Endothelial cell of umbilical vein (primary cell): ENCODE measurements at regions not wholly inside any gene's neighbourhood (a gene's known extent, or its start where the extent isn't known, plus 50 kb on each side); places are given as distances from the start of the nearest gene placed in this dataset.

Experiments used
- BruUV-seq: library from RNA; stranded (reverse); fragments of 400-500 nt; replicated peaks from 2 replicates; lab custom pipeline; 2021; lab: Mats Ljungman, UMichigan
- CTCF ChIA-PET: fragments of 300-600, 350-600 bp; sonication (Branson Sonifier 250); formaldehyde crosslinking; loops from one replicate; lab custom pipeline; 2021; ENCODE audit warnings: antibody characterized with exemption, inconsistent platforms; lab: Charles Lee
- POLR2A ChIA-PET: fragments of 300-600, 350-600 bp; sonication (Branson Sonifier 250); formaldehyde crosslinking; loops from one replicate; lab custom pipeline; 2021; ENCODE audit warnings: antibody characterized with exemption, inconsistent platforms; lab: Charles Lee
- DNase-seq: peaks from one replicate; pipeline ENCODE4 v3.0.0-alpha.2; 2011; ENCODE audit warnings: low read depth, low spot score
- FAIRE-seq: peaks from 2 replicates; lab custom pipeline; 2011; peaks lifted over from hg19 to GRCh38; lab: Jason Lieb, UNC
- H2AFZ ChIP-seq: 2 replicates; pipeline ENCODE4 v1.6.0; 2012; ENCODE audit warnings: low read depth, low read length, control low read depth, inconsistent platforms
- H3K27ac ChIP-seq: 2 replicates; pipeline ENCODE4 v1.5.1; 2011; ENCODE audit warnings: low read depth, mild to moderate bottlenecking, control low read depth, low read length, moderate library complexity; ENCODE audit not compliant: insufficient read depth
- H3K27me3 ChIP-seq, 2 experiments: 2 replicates each; pipeline versions ENCODE4 v1.6.0 to v1.6.1; 2011; ENCODE audit warnings: low read length in 2 of 2, mixed read lengths in 1 of 2; ENCODE audit not compliant: control insufficient read depth in 2 of 2, insufficient read depth in 2 of 2
- H3K36me3 ChIP-seq, 2 experiments: 2 replicates in 1 of 2; 3 replicates in 1 of 2; pipeline ENCODE4 v1.5.1; 2011; ENCODE audit warnings: low read length in 2 of 2, mild to moderate bottlenecking in 1 of 2, moderate library complexity in 1 of 2; ENCODE audit not compliant: control insufficient read depth in 2 of 2, insufficient read depth in 2 of 2; ENCODE audit errors: extremely low read depth in 1 of 2
- H3K4me1 ChIP-seq: 3 replicates; pipeline ENCODE4 v1.5.1; 2011; ENCODE audit warnings: mild to moderate bottlenecking, low read length; ENCODE audit not compliant: control insufficient read depth, insufficient read depth; ENCODE audit errors: extremely low read depth
- H3K4me2 ChIP-seq: 2 replicates; pipeline ENCODE4 v1.6.1; 2011; ENCODE audit warnings: low read length, control low read depth, mixed read lengths; ENCODE audit not compliant: insufficient read depth
- H3K4me3 ChIP-seq, 3 experiments: fragments of 200-600 bp in 1 of 3; sonication (generic), shearing (Covaris generic) in 1 of 3; replicated peaks in 1 of 3; 2 replicates each; pipeline ENCODE4 v1.5.1; 2011 to 2016; ENCODE audit warnings: control low read depth in 3 of 3, low read length in 3 of 3, mild to moderate bottlenecking in 2 of 3, inconsistent platforms in 1 of 3, low read depth in 1 of 3, moderate library complexity in 1 of 3; ENCODE audit not compliant: insufficient read depth in 1 of 3
- H3K79me2 ChIP-seq: 2 replicates; pipeline ENCODE4 v1.6.0; 2012; ENCODE audit warnings: low read length, inconsistent platforms; ENCODE audit not compliant: control insufficient read depth, insufficient read depth
- H3K9ac ChIP-seq: replicated peaks from 2 replicates; pipeline ENCODE3; 2011; ENCODE audit warnings: low read length, control low read depth; ENCODE audit not compliant: insufficient read depth; ENCODE audit errors: extremely low read depth
- H3K9me1 ChIP-seq: replicated peaks from 3 replicates; pipeline ENCODE4 v1.6.0; 2011; ENCODE audit warnings: mild to moderate bottlenecking, low read length; ENCODE audit not compliant: control insufficient read depth, insufficient read depth; ENCODE audit errors: extremely low read depth
- H3K9me3 ChIP-seq: replicated peaks from 2 replicates; pipeline ENCODE4 v1.5.1; 2012; ENCODE audit warnings: low read length, inconsistent platforms; ENCODE audit not compliant: control insufficient read depth, insufficient read depth
- H4K20me1 ChIP-seq: replicated peaks from 2 replicates; pipeline ENCODE3; 2011; ENCODE audit warnings: mild to moderate bottlenecking, low read length; ENCODE audit not compliant: control insufficient read depth, insufficient read depth; ENCODE audit errors: extremely low read depth
- EZH2 ChIP-seq: IDR thresholded peaks from 2 replicates; pipeline ENCODE4 v1.6.1; 2012; ENCODE audit warnings: borderline replicate concordance, low read depth, mild to moderate bottlenecking, moderate library complexity, low read length, inconsistent platforms; ENCODE audit not compliant: severe bottlenecking
- FOS ChIP-seq: IDR thresholded peaks from 2 replicates; pipeline ENCODE4 v1.6.1; 2011; ENCODE audit warnings: mild to moderate bottlenecking, low read length, moderate library complexity, borderline replicate concordance; ENCODE audit not compliant: insufficient read depth
- GATA2 ChIP-seq: IDR thresholded peaks from 2 replicates; pipeline ENCODE4 v1.7.0; 2011; ENCODE audit warnings: low read depth, mild to moderate bottlenecking, moderate library complexity, mixed read lengths, low read length; ENCODE audit not compliant: insufficient read length, insufficient read depth
- JUN ChIP-seq: IDR thresholded peaks from 2 replicates; pipeline ENCODE4 v1.6.1; 2011; ENCODE audit warnings: borderline replicate concordance, low read depth; ENCODE audit not compliant: insufficient read length, insufficient read depth
- MYC ChIP-seq: IDR thresholded peaks from one replicate; pipeline ENCODE4 v1.6.1; 2011; ENCODE audit warnings: mild to moderate bottlenecking, low read depth, low read length
- POLR2A ChIP-seq: IDR thresholded peaks from 2 replicates; pipeline ENCODE4 v1.6.1; 2012; ENCODE audit warnings: low read depth, mild to moderate bottlenecking, control low read depth, low read length
- POLR2AphosphoS5 ChIP-seq: IDR thresholded peaks from 2 replicates; pipeline ENCODE4 v1.6.1; 2012; ENCODE audit warnings: low read depth, mild to moderate bottlenecking, control low read depth, low read length, moderate library complexity; ENCODE audit not compliant: insufficient read depth
- dilution Hi-C: fragments of 300-500 bp; cut with MboI; formaldehyde crosslinking; loops from one replicate; pipeline ENCODE4 v1.15.0; 2019; ENCODE audit warnings: low sequenced_read_pairs; ENCODE audit not compliant: extremely low pct_ligation_motif_present
- intact Hi-C: fragments of 100-400 bp; cut with micrococcal nuclease; formaldehyde crosslinking; loops from one replicate; pipeline ENCODE4 v1.10.0; 2022
- TF ChIP-seq, protein P1 (sequence below), 2 donors: IDR thresholded peaks; 1 replicate in 1 of 2; 2 replicates in 1 of 2; pipeline ENCODE4 v1.5.1; 2011; ENCODE audit warnings: low read length in 2 of 2, mild to moderate bottlenecking in 2 of 2, moderate library complexity in 2 of 2, control low read depth in 1 of 2, inconsistent platforms in 1 of 2, low read depth in 1 of 2; ENCODE audit not compliant: insufficient read depth in 1 of 2; ENCODE audit errors: extremely low read depth in 1 of 2
- TF ChIP-seq, protein P2 (sequence below): IDR thresholded peaks from 2 replicates; pipeline ENCODE4 v1.6.1; 2011; ENCODE audit not compliant: insufficient read depth, insufficient read length

DNA sequence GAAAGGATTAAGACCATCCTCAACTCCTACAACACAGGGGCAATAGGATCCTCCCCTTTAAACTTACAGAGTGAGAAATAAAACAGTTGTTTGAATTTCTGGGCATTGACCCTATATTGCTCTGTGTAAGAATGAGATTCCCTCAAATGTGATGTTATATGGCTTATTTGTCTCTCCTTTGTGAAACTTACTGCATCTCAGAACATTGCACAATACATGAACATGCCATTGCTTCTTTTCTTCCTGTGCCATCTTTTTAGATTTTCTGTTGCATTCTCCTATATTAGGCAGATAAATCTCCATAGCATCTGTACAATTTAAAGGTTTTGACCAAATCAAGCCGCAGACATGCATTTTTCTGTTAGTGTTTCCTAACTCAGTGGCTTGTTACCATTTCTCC, 941.9 kb upstream of the FANCL start:
- Histone ChIP-seq H3K4me2 (no peak overlapping the region), H3K27ac (no peak overlapping the region), H3K9ac (no peak overlapping the region), H3K36me3 (no peaks in the 10 kb centered on the region), H3K79me2 (no peaks in the 10 kb centered on the region), H3K27me3 (no peaks in the 10 kb centered on the region), H3K9me3 (peaks cover 1% of the 10 kb centered on the region), H3K9me1 (no peaks in the 10 kb centered on the region), H4K20me1 (no peaks in the 10 kb centered on the region), H3K4me1 (no peaks in the 10 kb centered on the region), H2AFZ (no peak overlapping the region), H3K4me3 (no peak overlapping the region)
- CTCF ChIA-PET, result no interaction called here
- dilution Hi-C loops (no loop called here), intact Hi-C loops (no loop called here)
- FAIRE-seq, result no peak
- no TSS peak for BruUV-seq
- DNase-seq, result no peak
- POLR2A ChIA-PET, result no interaction called here
- TF ChIP-seq POLR2AphosphoS5 (no peak), POLR2A (no peak), JUN (no peak), MYC (no peak), EZH2 (no peak), GATA2 (no peak), FOS (no peak)
- TF ChIP-seq, protein P1, sequence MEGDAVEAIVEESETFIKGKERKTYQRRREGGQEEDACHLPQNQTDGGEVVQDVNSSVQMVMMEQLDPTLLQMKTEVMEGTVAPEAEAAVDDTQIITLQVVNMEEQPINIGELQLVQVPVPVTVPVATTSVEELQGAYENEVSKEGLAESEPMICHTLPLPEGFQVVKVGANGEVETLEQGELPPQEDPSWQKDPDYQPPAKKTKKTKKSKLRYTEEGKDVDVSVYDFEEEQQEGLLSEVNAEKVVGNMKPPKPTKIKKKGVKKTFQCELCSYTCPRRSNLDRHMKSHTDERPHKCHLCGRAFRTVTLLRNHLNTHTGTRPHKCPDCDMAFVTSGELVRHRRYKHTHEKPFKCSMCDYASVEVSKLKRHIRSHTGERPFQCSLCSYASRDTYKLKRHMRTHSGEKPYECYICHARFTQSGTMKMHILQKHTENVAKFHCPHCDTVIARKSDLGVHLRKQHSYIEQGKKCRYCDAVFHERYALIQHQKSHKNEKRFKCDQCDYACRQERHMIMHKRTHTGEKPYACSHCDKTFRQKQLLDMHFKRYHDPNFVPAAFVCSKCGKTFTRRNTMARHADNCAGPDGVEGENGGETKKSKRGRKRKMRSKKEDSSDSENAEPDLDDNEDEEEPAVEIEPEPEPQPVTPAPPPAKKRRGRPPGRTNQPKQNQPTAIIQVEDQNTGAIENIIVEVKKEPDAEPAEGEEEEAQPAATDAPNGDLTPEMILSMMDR (IDR thresholded peaks at IDR 0.05; ENCODE audit: extremely low read depth in 1 of 2, insufficient read depth in 1 of 2, low read depth in 1 of 2, low read length in 2 of 2), result no peak
- TF ChIP-seq, protein P2, sequence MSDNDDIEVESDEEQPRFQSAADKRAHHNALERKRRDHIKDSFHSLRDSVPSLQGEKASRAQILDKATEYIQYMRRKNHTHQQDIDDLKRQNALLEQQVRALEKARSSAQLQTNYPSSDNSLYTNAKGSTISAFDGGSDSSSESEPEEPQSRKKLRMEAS, result no peak
